ENCODE measurements at regions not wholly inside any gene's neighbourhood (a gene's known extent, or its start where the extent isn't known, plus 50 kb on each side); places are given as distances from the start of the nearest gene placed in this dataset.

GRCh38 chr12:127536833-127537428, 730.0 kb upstream of the TMEM132C start:
- BruUV-seq (replicated peaks), result no TSS peak
- Histone ChIP-seq H2AFZ (ENCODE audit: low read length) (no peak overlapping the region), H3K9me3 (ENCODE audit: low read length) (no peaks in the 10 kb centered on the region), H3K4me1 (ENCODE audit: insufficient read depth, low read length, poor library complexity, severe bottlenecking) (no peaks in the 10 kb centered on the region), H4K20me1 (ENCODE audit: insufficient read depth, low read length) (no peaks in the 10 kb centered on the region), H3K27ac (ENCODE audit: low read depth, low read length, poor library complexity, severe bottlenecking) (no peak overlapping the region), H3K79me2 (ENCODE audit: insufficient read depth, low read depth, low read length) (no peaks in the 10 kb centered on the region), H3K36me3 (ENCODE audit: insufficient read depth, low read length) (no peaks in the 10 kb centered on the region), H3K9me2 (ENCODE audit: insufficient read depth, low read length) (no peaks in the 10 kb centered on the region), H3K4me2 (ENCODE audit: low read length) (no peak overlapping the region), H3K4me3 (ENCODE audit: low read depth, low read length, poor library complexity, severe bottlenecking) (no peak overlapping the region)
- CTCF ChIA-PET (ENCODE audit: unreplicated experiment), result no interaction called here
- DNase-seq (ENCODE audit: low spot score), result no peak
- POLR2A ChIA-PET, result no interaction called here
- TF ChIP-seq CTCF (conservative IDR thresholded peaks at IDR 0.05; ENCODE audit: low read length), result no peak
- TF ChIP-seq EZH2phosphoT487 (IDR thresholded peaks at IDR 0.05; ENCODE audit: borderline replicate concordance, low read depth, low read length), result no peak
- intact Hi-C loops (cut with micrococcal nuclease; ENCODE audit: unreplicated experiment), result no loop called here

GRCh38 chr12:127538316-127538715, 728.7 kb upstream of the TMEM132C start:
- no peak overlapping the region for H3K27ac ChIP-seq (ENCODE audit: low read depth, low read length, poor library complexity, severe bottlenecking)
- H3K36me3 ChIP-seq (ENCODE audit: insufficient read depth, low read length), result no peaks in the 10 kb centered on the region
- ChIA-PET CTCF (ENCODE audit: unreplicated experiment) (no interaction called here), POLR2A (interaction anchor here (0.6 kb wide), 2 partner anchors 63 to 92 kb away, joined by 6 read pairs; no protein-coding TSS in a partner anchor)
- no peaks in the 10 kb centered on the region for H3K9me2 ChIP-seq (ENCODE audit: insufficient read depth, low read length)
- no peak overlapping the region for H3K4me3 ChIP-seq (ENCODE audit: low read depth, low read length, poor library complexity, severe bottlenecking)
- no peak for DNase-seq (ENCODE audit: low spot score)
- H3K4me1 ChIP-seq (ENCODE audit: insufficient read depth, low read length, poor library complexity, severe bottlenecking), result no peaks in the 10 kb centered on the region
- TF ChIP-seq CTCF (conservative IDR thresholded peaks at IDR 0.05; ENCODE audit: low read length) (no peak), EZH2phosphoT487 (IDR thresholded peaks at IDR 0.05; ENCODE audit: borderline replicate concordance, low read depth, low read length) (no peak)
- intact Hi-C loops (cut with micrococcal nuclease; ENCODE audit: unreplicated experiment), result no loop called here
- no peaks in the 10 kb centered on the region for H4K20me1 ChIP-seq (ENCODE audit: insufficient read depth, low read length)
- H3K79me2 ChIP-seq (ENCODE audit: insufficient read depth, low read depth, low read length), result no peaks in the 10 kb centered on the region
- no peak overlapping the region for H3K4me2 ChIP-seq (ENCODE audit: low read length)
- H2AFZ ChIP-seq (ENCODE audit: low read length), result no peak overlapping the region
- no TSS peak for BruUV-seq (replicated peaks)
- no peaks in the 10 kb centered on the region for H3K9me3 ChIP-seq (ENCODE audit: low read length)

GRCh38 chr12:127539226-127539858, 727.6 kb upstream of the TMEM132C start:
- Histone ChIP-seq H3K9me3 (ENCODE audit: low read length) (no peaks in the 10 kb centered on the region), H3K4me1 (ENCODE audit: insufficient read depth, low read length, poor library complexity, severe bottlenecking) (no peaks in the 10 kb centered on the region), H3K36me3 (ENCODE audit: insufficient read depth, low read length) (no peaks in the 10 kb centered on the region), H4K20me1 (ENCODE audit: insufficient read depth, low read length) (no peaks in the 10 kb centered on the region), H3K9me2 (ENCODE audit: insufficient read depth, low read length) (no peaks in the 10 kb centered on the region), H3K4me3 (ENCODE audit: low read depth, low read length, poor library complexity, severe bottlenecking) (no peak overlapping the region), H3K4me2 (ENCODE audit: low read length) (no peak overlapping the region), H3K79me2 (ENCODE audit: insufficient read depth, low read depth, low read length) (no peaks in the 10 kb centered on the region), H2AFZ (ENCODE audit: low read length) (no peak overlapping the region), H3K27ac (ENCODE audit: low read depth, low read length, poor library complexity, severe bottlenecking) (no peak overlapping the region)
- TF ChIP-seq EZH2phosphoT487 (IDR thresholded peaks at IDR 0.05; ENCODE audit: borderline replicate concordance, low read depth, low read length) (no peak), CTCF (conservative IDR thresholded peaks at IDR 0.05; ENCODE audit: low read length) (no peak)
- no TSS peak for BruUV-seq (replicated peaks)
- ChIA-PET CTCF (ENCODE audit: unreplicated experiment) (no interaction called here), POLR2A (no interaction called here)
- intact Hi-C loops (cut with micrococcal nuclease; ENCODE audit: unreplicated experiment), result no loop called here
- no peak for DNase-seq (ENCODE audit: low spot score)
